GM21367 (cell line): ENCODE measurements at regions not wholly inside any gene's neighbourhood (a gene's known extent, or its start where the extent isn't known, plus 50 kb on each side); places are given as distances from the start of the nearest gene placed in this dataset.
"Not testable (repeated sequence)": the region's sequence is repeated elsewhere in the genome, so short reads cannot be mapped to it uniquely, and the experiment has no call there.

Source experiments
- ATAC-seq: cut with Tn5 transposase; IDR thresholded peaks from one replicate; pipeline ENCODE4 v1.9.1; 2021; ENCODE audit not compliant: unreplicated experiment

DNA sequence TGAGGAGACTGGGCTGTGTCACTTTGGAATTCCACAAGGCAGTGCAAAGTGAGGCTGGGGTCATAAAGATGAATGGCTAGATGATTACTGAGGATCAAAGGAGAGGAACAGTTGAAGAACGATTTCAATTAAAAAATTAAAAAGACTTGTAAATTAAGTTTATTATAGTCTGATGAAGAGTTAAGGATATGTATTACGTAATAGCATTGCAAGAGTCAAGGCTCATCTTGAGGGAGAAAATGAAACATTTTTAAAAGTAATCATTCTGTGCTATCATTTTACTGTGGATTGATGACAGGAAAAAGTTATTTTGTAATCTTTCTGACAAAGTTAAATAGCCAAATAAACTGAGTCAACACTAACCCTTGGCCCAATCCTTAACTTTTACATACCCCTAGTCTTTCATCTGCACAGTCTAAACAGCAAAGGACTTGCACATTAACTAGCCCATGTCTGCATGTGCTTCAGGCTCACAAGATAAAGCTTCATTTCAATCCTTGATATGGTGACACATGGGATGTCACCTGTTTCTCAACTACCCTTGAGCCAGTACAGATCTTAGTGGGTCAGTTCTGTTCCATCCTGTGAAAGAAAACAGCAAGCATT is 465.5 kb upstream of the CTSO start:
- no peak for ATAC-seq

DNA sequence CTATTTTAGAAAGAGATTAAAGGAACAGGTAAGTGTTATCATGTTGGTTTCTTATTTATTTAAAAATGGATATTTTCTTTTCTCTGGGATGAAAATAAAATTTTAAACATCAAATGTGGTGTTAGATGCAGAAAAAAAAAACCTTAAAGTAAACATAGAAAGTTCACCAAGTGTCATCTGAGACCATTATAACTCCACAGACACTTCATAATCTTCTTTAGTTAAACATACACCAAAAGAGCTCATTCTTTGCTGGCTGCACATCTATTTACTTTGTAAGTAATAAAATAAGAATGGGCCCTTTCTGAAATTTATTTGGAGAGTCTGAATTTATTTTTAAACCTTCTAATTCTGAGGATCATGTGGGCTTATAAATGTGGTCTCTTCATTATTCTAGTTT is 460.7 kb upstream of the CTSO start:
- no peak for ATAC-seq

DNA sequence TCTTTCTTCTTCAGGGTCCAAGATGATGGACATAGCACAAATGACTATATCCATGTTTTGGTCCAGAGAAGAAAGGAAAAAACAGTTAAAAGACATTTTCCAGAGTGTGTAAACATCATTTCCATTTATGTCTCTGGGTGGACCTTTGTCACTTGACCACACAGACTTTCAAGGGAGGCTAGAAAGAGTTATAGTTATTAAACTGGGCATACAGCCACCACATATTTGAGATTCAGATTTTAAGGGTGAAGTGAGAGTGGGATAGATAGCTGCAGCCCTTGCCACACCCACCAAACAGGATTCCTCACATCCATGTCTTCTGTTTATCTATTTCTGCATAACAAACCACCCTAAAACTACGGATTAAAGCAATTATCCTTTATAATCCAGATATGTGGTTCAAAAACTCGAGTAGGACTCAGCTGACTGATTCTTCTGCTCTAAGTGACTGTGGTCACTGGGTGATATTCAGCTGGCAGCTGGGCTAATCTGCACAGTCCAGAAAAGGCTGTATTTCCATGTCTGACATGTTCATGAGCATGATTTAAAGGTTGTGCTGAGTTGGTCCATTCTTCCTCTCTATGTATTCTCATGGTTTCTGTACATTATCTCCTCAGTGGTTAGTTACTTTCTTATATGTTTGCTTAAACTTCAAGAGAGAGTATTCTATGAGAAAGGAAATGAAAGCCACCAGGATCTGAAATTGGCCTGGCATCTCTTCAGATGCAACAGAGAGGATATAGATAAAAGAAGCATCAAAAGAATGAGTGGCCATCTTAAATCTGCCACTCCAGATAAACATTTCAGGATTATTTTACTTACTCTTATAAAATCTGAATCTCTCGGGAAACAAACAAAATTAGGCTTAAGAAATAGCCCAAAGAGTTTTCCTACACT is 459.8 kb upstream of the CTSO start:
- ATAC-seq: no peak

DNA sequence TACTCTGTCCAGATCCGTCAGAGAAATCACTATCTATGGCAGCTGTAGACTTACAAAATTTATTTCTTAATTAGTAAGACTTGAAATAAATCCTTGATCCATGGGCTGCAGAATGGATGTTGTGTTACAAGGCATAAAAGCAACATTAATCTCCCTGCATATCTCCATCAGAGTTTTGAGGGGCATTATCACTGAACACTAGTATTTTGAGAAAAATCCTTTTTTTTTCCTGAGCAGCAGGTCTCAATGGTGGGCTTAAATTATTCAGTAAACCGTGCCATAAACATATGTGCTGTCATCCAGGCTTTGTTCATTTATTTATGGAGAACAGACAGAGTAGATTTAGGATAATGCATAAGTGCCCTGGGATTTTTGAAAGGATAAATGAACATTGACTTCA is 457.9 kb upstream of the CTSO start:
- no peak for ATAC-seq

DNA sequence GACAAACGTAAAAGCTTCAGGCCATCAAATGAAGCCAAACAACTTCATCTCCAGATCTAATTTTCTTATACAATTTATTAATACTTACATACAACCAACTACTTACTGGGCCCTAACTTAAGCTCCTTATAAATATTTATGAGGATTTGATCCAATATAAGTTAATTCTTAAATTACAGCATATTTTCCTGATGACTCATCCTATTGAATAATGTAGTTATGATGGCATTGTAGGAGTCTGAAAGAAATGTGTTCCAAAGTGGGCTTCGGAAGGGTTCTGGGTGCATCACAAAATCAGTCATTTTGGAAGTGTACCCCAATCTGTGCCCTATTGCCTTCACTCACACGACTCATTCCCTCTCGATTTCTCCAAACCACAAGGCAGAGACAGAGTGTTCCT is 455.1 kb upstream of the CTSO start:
- ATAC-seq: no peak

- ATAC-seq: no peak
Measured at GRCh38 chr4:156401371-156401770, 447.7 kb upstream of the CTSO start.

- no peak for ATAC-seq
Measured at GRCh38 chr4:156396534-156396933, 442.9 kb upstream of the CTSO start.

GRCh38 chr4:156391325-156391653 is 437.6 kb upstream of the CTSO start:
- no peak for ATAC-seq

- ATAC-seq: no peak
Measured at GRCh38 chr4:156390599-156391324, 437.1 kb upstream of the CTSO start.

DNA sequence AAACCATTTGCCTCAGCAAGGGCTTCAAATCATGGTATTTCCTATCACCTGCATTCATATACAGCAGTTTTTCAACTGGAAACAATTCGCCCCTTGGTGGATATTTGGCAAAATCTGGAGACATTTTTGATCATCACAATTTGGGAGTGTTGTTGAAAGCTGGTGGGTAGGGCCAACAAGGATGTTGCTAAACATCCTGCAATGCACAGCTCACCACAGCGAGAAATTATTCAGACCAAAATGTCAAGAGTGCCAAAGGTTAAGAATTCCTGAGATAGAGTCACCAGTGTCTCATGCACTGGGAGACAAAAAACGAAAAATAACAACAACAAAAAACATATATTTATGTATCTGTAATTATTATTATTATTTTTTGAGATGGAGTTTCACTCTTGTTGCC is 435.2 kb upstream of the CTSO start:
- ATAC-seq: no peak

DNA sequence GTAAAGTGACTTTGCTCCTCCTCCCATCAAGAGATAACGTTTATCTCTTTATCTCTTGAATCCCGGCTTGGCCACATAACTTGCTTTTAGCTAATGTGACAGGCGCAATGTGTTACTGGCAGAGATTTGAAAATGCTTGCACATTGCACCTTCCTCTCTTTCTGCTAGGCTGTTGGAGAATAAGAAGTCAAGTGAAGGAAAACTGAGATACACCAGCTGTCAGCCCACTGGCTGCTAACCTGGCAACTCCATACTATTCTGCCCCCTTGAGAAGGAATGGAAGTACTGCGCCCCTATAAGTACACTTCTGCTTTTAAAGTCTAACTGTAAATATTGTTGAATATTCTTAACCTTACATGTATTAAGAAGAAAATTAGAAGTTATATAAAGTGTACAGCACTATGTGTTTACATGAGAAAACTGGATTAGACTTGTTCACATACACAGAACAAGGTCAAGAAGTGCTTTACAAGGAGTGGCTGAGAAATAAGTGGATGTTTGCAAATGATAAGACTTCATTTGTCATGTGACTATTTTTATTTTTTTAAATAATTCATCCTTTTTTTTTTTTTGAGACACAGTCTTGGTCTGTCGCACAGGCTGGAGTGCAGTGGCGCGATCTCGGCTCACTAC is 424.5 kb upstream of the CTSO start:
- ATAC-seq: no peak

DNA sequence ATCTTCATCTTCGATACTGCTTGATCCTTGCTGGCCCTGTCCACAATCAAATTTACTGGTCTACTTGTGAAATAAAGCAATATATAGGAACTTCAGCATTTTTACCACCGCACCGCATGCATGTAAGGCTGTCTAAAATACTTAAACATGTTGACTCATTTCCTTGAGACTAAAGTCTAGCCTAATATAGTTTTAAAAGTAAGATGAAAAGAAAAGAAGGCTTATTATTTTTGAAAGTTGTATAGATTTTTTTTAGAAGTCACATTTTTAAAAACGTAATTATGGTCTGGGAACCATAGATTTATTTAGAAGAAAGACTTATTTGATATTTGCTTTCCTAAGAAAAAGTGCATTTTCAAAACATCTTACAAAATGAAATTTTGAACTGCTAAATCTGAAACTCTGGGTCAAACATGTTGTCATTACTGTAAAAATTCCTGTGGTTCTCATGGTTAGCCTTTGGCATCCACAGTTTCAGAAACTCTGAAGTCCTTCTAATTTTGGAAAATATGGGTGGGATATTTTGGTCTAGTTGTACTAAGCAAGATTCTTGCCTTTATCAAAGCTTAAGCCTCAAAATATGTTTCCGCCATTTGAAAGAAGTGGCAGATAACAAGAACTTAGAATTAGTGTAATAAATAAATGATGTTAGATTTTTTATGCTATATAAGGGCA is 423.5 kb upstream of the CTSO start:
- no peak for ATAC-seq

- ATAC-seq: no peak
Measured at GRCh38 chr4:156374894-156375293, 421.2 kb upstream of the CTSO start.

DNA sequence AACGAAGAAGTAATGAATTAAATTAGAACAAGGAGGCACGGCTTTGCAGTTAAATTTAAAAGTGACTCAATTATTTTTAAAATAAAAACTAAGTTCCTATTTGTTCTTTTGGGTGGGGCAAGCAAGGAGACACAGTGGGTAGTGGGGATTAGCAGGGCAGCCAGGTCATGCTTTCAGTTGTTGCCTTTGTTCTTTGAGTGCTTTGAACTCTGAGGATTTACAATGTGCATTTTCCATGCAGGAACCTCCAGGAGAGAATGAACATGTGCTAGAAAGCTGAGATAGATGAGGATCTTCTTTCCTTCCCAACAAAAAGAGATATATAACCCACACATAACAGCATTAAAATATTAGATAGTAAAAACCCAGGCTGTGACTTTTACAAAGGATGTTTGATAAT is 420.4 kb upstream of the CTSO start:
- no peak for ATAC-seq

- ATAC-seq: not testable (repeated sequence)
Measured at GRCh38 chr4:156367502-156367901, 413.8 kb upstream of the CTSO start.

DNA sequence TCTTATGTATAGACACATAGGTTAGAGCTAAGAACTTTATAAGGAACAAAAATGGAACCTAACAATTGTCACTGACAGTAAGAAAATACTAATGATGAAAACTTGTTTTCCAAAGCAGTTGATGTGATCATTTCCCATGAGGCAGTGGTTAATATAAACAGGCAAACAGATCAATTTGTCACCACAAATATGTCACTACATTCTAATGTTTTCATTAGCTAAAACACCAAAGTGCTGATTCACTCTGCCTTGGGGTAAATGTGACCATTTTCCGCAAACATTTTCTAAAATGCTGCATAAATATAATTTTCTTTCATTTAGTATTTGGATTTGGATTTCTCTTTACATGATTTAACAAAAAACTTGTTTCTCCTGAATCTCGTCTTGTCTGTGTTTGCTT is 408.9 kb upstream of the CTSO start:
- ATAC-seq: no peak

GRCh38 chr4:156347412-156348075 is 393.9 kb upstream of the CTSO start:
- ATAC-seq: no peak

DNA sequence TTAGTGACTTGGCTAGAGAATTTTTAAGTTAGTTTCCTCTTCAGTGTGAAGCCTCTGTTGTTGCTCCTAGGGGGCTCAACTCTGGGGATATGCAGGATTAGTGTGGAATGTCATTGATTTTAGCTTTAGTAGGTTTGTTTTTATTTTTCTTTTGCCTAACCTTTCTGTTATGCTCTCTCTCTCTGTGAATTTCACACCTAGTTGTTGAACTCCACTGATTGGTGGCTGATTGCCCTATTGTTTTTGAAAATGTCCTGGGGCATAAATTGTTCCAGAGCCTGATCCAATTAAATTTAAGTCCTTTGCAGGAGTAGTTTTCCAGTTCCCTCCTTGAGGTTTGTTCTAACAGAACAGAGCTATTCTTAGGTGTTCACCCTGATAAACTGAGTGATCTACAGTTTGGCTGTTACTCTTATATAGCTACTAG is 393.3 kb upstream of the CTSO start:
- no peak for ATAC-seq

GRCh38 chr4:156344397-156344796 is 390.7 kb upstream of the CTSO start:
- no peak for ATAC-seq

DNA sequence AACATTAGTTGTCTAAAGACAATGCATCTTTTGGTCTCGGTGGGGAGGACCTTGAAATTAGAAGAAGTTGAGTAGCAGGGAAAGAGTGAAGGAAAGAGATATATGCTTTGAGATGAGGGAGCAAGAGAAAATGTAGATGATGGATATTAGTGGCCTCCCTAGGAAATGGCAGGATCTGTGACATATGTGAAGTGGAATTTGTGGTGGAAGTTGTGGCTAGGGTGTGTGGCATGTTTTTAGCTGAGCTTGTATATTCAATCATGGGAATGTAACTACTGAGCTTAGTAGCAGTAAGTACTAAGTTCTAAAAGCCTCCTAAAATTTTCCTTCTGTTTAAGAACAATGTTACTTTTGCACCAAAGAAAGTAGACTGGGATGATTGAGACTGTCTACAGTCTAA is 382.8 kb upstream of the CTSO start:
- no peak for ATAC-seq

- no peak for ATAC-seq
Measured at GRCh38 chr4:156335721-156336120, 382.1 kb upstream of the CTSO start.
